IMR-90 (cell line): ENCODE measurements at regions not wholly inside any gene's neighbourhood (a gene's known extent, or its start where the extent isn't known, plus 50 kb on each side); places are given as distances from the start of the nearest gene placed in this dataset.
A peak's percentile ranks its signal among the peaks of the same experiment; 100 is the strongest.

ENCODE experiments used
- ATAC-seq: fragments of 200-7000 bp; cut with Tn5 transposase; 2 replicates; pipeline ENCODE4 v1.9.1; 2020; ENCODE audit warnings: low read depth, mild to moderate bottlenecking, moderate library complexity
- BruUV-seq: library from RNA; stranded (reverse); fragments of 400-500 nt; replicated peaks from 2 replicates; lab custom pipeline; 2021; lab: Mats Ljungman, UMichigan
- CTCF ChIA-PET: fragments of 300-600 bp; formaldehyde crosslinking; extraction: SDS; loops from one replicate; lab custom pipeline; 2021; ENCODE audit warnings: antibody characterized with exemption; lab: Yijun Ruan, JAX
- POLR2A ChIA-PET: fragments of 300-600 bp; sonication (Branson Sonifier 250); formaldehyde crosslinking; loops from one replicate; lab custom pipeline; 2022; ENCODE audit warnings: antibody characterized with exemption; ENCODE audit not compliant: unreplicated experiment; lab: Charles Lee
- DNase-seq: peaks from one replicate; pipeline ENCODE4 v3.0.0; 2013
- H2AFZ ChIP-seq: replicated peaks from 2 replicates; pipeline ENCODE3; 2013; ENCODE audit warnings: low read length, mild to moderate bottlenecking; ENCODE audit not compliant: poor library complexity
- H2AK5ac ChIP-seq: 2 replicates; pipeline ENCODE4 v1.6.1; 2013; ENCODE audit warnings: low read depth, low read length, inconsistent platforms
- H2AK9ac ChIP-seq: replicated peaks from 2 replicates; pipeline ENCODE3; 2013; ENCODE audit warnings: mild to moderate bottlenecking, low read depth, low read length, moderate library complexity; ENCODE audit not compliant: poor library complexity
- H2BK120ac ChIP-seq: 2 replicates; pipeline ENCODE4 v1.6.1; 2013; ENCODE audit warnings: low read depth, low read length, inconsistent platforms
- H2BK15ac ChIP-seq: 3 replicates; pipeline ENCODE4 v1.6.1; 2013; ENCODE audit warnings: low read depth, low read length, inconsistent platforms
- H2BK20ac ChIP-seq: 2 replicates; pipeline ENCODE4 v1.6.1; 2013; ENCODE audit warnings: low read depth, mild to moderate bottlenecking, inconsistent platforms, low read length, moderate library complexity
- H2BK5ac ChIP-seq: 2 replicates; pipeline ENCODE4 v1.6.1; 2013; ENCODE audit warnings: mild to moderate bottlenecking, low read depth, low read length, inconsistent platforms; ENCODE audit not compliant: poor library complexity, severe bottlenecking
- H3K14ac ChIP-seq: replicated peaks from 2 replicates; pipeline ENCODE4 v1.6.1; 2013; ENCODE audit warnings: low read depth, low read length, inconsistent platforms
- H3K18ac ChIP-seq: 2 replicates; pipeline ENCODE4 v1.6.1; 2013; ENCODE audit warnings: low read depth, low read length, control low read depth
- H3K23ac ChIP-seq: 2 replicates; pipeline ENCODE4 v1.6.1; 2013; ENCODE audit warnings: low read depth, low read length, inconsistent platforms
- H3K27ac ChIP-seq: 2 replicates; pipeline ENCODE4 v1.5.1; 2013; ENCODE audit warnings: mild to moderate bottlenecking, control low read depth, low read length; ENCODE audit not compliant: insufficient read depth
- H3K27me3 ChIP-seq: 2 replicates; pipeline ENCODE4 v1.6.1; 2013; ENCODE audit warnings: low read length; ENCODE audit not compliant: control insufficient read depth, insufficient read depth
- H3K36me3 ChIP-seq: 2 replicates; pipeline ENCODE4 v1.6.1; 2013; ENCODE audit warnings: low read length, mixed read lengths; ENCODE audit not compliant: control insufficient read depth, insufficient read depth
- H3K4ac ChIP-seq: 2 replicates; pipeline ENCODE4 v1.6.1; 2013; ENCODE audit warnings: low read depth, low read length, inconsistent platforms
- H3K4me1 ChIP-seq: 2 replicates; pipeline ENCODE4 v1.6.1; 2013; ENCODE audit warnings: low read length, mixed read lengths; ENCODE audit not compliant: control insufficient read depth, insufficient read depth
- H3K4me2 ChIP-seq: 2 replicates; pipeline ENCODE4 v1.6.1; 2013; ENCODE audit warnings: low read depth, mild to moderate bottlenecking, control low read depth, low read length, moderate library complexity
- H3K4me3 ChIP-seq: 2 replicates; pipeline ENCODE4 v1.5.1; 2013; ENCODE audit warnings: low read depth, mild to moderate bottlenecking, control low read depth, low read length, moderate library complexity; ENCODE audit not compliant: insufficient read depth
- H3K56ac ChIP-seq: 2 replicates; pipeline ENCODE4 v1.6.1; 2013; ENCODE audit warnings: low read length, inconsistent platforms; ENCODE audit not compliant: insufficient read depth; ENCODE audit errors: extremely low read depth
- H3K79me1 ChIP-seq, 2 experiments: 2 replicates each; pipeline ENCODE4 v1.6.1; 2013; ENCODE audit warnings: low read length in 2 of 2, inconsistent platforms in 1 of 2, low read depth in 1 of 2
- H3K9ac ChIP-seq: 2 replicates; pipeline ENCODE4 v1.6.1; 2013; ENCODE audit warnings: low read depth, low read length, control low read depth
- H3K9me1 ChIP-seq: 2 replicates; pipeline ENCODE4 v1.6.1; 2013; ENCODE audit warnings: low read length, inconsistent platforms; ENCODE audit not compliant: insufficient read depth
- H3K9me3 ChIP-seq: 2 replicates; pipeline ENCODE4 v1.6.1; 2013; ENCODE audit warnings: low read length; ENCODE audit not compliant: control insufficient read depth, insufficient read depth
- H4K20me1 ChIP-seq: 2 replicates; pipeline ENCODE4 v1.6.1; 2013; ENCODE audit warnings: low read length, inconsistent platforms; ENCODE audit not compliant: insufficient read depth
- H4K5ac ChIP-seq: 2 replicates; pipeline ENCODE4 v1.6.1; 2013; ENCODE audit warnings: mild to moderate bottlenecking, low read depth, low read length, control low read depth
- H4K8ac ChIP-seq, 2 experiments: 2 replicates each; pipeline ENCODE4 v1.6.1; 2013; ENCODE audit warnings: low read depth in 2 of 2, low read length in 2 of 2, control low read depth in 1 of 2, inconsistent platforms in 1 of 2
- H4K91ac ChIP-seq: 2 replicates; pipeline ENCODE4 v1.6.1; 2013; ENCODE audit warnings: low read depth, low read length, inconsistent platforms; ENCODE audit not compliant: insufficient read depth
- CTCF ChIP-seq: conservative IDR thresholded peaks from 2 replicates; pipeline ENCODE4 v1.5.1; 2012; ENCODE audit warnings: mild to moderate bottlenecking, low read depth, low read length, improper control_type of control experiment
- ELK1 ChIP-seq: fragments of 150-350 bp; IDR thresholded peaks from 2 replicates; pipeline ENCODE4 v1.6.1; 2016; ENCODE audit warnings: low read depth, mild to moderate bottlenecking, low read length, moderate library complexity, borderline replicate concordance
- MXI1 ChIP-seq: IDR thresholded peaks from 2 replicates; pipeline ENCODE4 v1.6.1; 2012; ENCODE audit warnings: low read depth, mild to moderate bottlenecking, low read length, moderate library complexity, borderline replicate concordance
- RAD21 ChIP-seq: IDR thresholded peaks from 2 replicates; pipeline ENCODE4 v1.6.1; 2012; ENCODE audit warnings: low read length, improper control_type of control experiment
- RFX5 ChIP-seq: IDR thresholded peaks from 2 replicates; pipeline ENCODE4 v1.8.0; 2012; ENCODE audit warnings: low read depth, mild to moderate bottlenecking, low read length, moderate library complexity
- SMC3 ChIP-seq: fragments of 150-350 bp; IDR thresholded peaks from 2 replicates; pipeline ENCODE4 v1.6.1; 2016; ENCODE audit warnings: low read depth, mild to moderate bottlenecking, antibody characterized with exemption, low read length, moderate library complexity
- USF2 ChIP-seq: fragments of 150-350 bp; IDR thresholded peaks from 2 replicates; pipeline ENCODE4 v1.6.1; 2017; ENCODE audit warnings: mild to moderate bottlenecking, antibody characterized with exemption, low read length, low read depth
- WGBS, 2 experiments: methylation state at CpG; one replicate each; pipeline versions ENCODE4 v1.1.5 to v1.1.7; 2013; ENCODE audit warnings: missing lambda C conversion rate in 2 of 2; ENCODE audit not compliant: insufficient read length in 1 of 2; ENCODE audit errors: extremely low coverage in 2 of 2; 5-methylcytosine and 5-hydroxymethylcytosine counted together
- dilution Hi-C: fragments of 300-500 bp; cut with HindIII; formaldehyde crosslinking; loops from one replicate; pipeline ENCODE4 v1.14.3; 2018; ENCODE audit warnings: low sequenced_read_pairs; ENCODE audit not compliant: unreplicated experiment
- in situ Hi-C: fragments of 300-500 bp; cut with MboI; formaldehyde crosslinking; loops from 3 replicates; pipeline ENCODE4 v1.14.3; 2019; ENCODE audit warnings: low sequenced_read_pairs, inconsistent platforms, mixed read lengths
- intact Hi-C: fragments of 100-400 bp; cut with micrococcal nuclease; formaldehyde crosslinking; loops from 2 replicates; pipeline ENCODE4 v1.10.0; 2022

- Histone ChIP-seq H3K4me2 (no peak overlapping the region), H3K23ac (no peak overlapping the region), H4K5ac (no peak overlapping the region), H3K79me1 (no peaks in the 10 kb centered on the region), H3K9me1 (no peaks in the 10 kb centered on the region), H2BK15ac (no peak overlapping the region), H4K20me1 (no peaks in the 10 kb centered on the region), H3K9me3 (no peaks in the 10 kb centered on the region), H2AK5ac (no peak overlapping the region), H2BK20ac (no peak overlapping the region), H4K91ac (no peak overlapping the region), H3K27me3 (no peaks in the 10 kb centered on the region), H3K56ac (no peak overlapping the region), H3K18ac (no peak overlapping the region), H2BK120ac (no peak overlapping the region), H3K4ac (no peak overlapping the region), H3K36me3 (no peaks in the 10 kb centered on the region), H2BK5ac (no peak overlapping the region), H3K14ac (no peak overlapping the region), H3K27ac (no peak overlapping the region), H2AFZ (no peak overlapping the region), H3K9ac (no peak overlapping the region), H2AK9ac (no peak overlapping the region), H4K8ac (no peak overlapping the region), H3K4me1 (no peaks in the 10 kb centered on the region), H3K4me3 (no peak overlapping the region)
- in situ Hi-C loops (loop anchor here (25.0 kb wide), 1 partner anchor 951 kb away; no protein-coding TSS in a partner anchor), intact Hi-C loops (loop anchor here (1.0 kb wide), 1 partner anchor 956 kb away; no protein-coding TSS in a partner anchor), dilution Hi-C loops (no loop called here)
- CTCF ChIA-PET = interaction anchor here (0.6 to 1.5 kb wide), 4 partner anchors 11 to 961 kb away, joined by 3 to 7 read pairs (median 6); no protein-coding TSS in a partner anchor
- TF ChIP-seq RAD21 (0 out of 2 replicates have a peak, but pooled peaks have one; percentile 20), MXI1 (no peak), RFX5 (no peak), SMC3 (0 out of 2 replicates have a peak, but pooled peaks have one; percentile 5), CTCF (peak; percentile 34), ELK1 (no peak), USF2 (no peak)
- no CpG with 5 or more reads among the region's 7 CpGs for WGBS, 2 experiments
- no peak for ATAC-seq
- no TSS peak for BruUV-seq
- peak; percentile 3 for DNase-seq
- POLR2A ChIA-PET = no interaction called here
Observed at GRCh38 chr18:1585881-1586488, 681.3 kb downstream of the ADCYAP1 start.
